Ovary (tissue), 7 donors: ENCODE measurements at regions not wholly inside any gene's neighbourhood (a gene's known extent, or its start where the extent isn't known, plus 50 kb on each side); places are given as distances from the start of the nearest gene placed in this dataset.

Experiments used
- DNase-seq, 5 donors: peaks; one replicate each; pipeline ENCODE4 v3.0.0-alpha.2; 2019 to 2020
- H3K27ac ChIP-seq, 2 donors: fragments of 200-600 bp; one replicate each; pipeline versions ENCODE4 v1.5.1 to v1.8.0; 2019 to 2022
- H3K27me3 ChIP-seq: fragments of 200-600 bp; one replicate; pipeline ENCODE4 v1.8.0; 2022
- H3K36me3 ChIP-seq: fragments of 200-600 bp; sonication (generic); one replicate; pipeline ENCODE4 v1.5.1; 2019
- H3K4me1 ChIP-seq: one replicate; pipeline ENCODE4 v1.8.1; 2013; ENCODE audit warnings: mild to moderate bottlenecking, moderate library complexity; ENCODE audit not compliant: insufficient read depth
- H3K4me3 ChIP-seq: fragments of 200-600 bp; sonication (generic); one replicate; pipeline ENCODE4 v1.5.1; 2017
- H3K9me3 ChIP-seq, 2 donors: fragments of 200-600 bp in 1 of 2; sonication (generic) in 1 of 2; one replicate each; pipeline versions ENCODE4 v1.5.1 to v1.8.1; 2013 to 2019; ENCODE audit warnings: mild to moderate bottlenecking in 1 of 2, moderate library complexity in 1 of 2
- EP300 ChIP-seq: sonication (generic); formaldehyde crosslinking; IDR thresholded peaks from one replicate; pipeline ENCODE4 v1.6.1; 2017; ENCODE audit warnings: antibody characterized with exemption
- POLR2A ChIP-seq: fragments of 450-650 bp; IDR thresholded peaks from one replicate; pipeline ENCODE4 v1.6.1; 2017; ENCODE audit warnings: antibody characterized with exemption, mild to moderate bottlenecking, moderate library complexity
- WGBS, 3 donors: extraction: QIAGEN DNeasy Blood & Tissue Kit in 1 of 3; methylation state at CpG; one replicate each; pipeline versions ENCODE4 v1.1.5 to v1.1.7; 2013 to 2017; 5-methylcytosine and 5-hydroxymethylcytosine counted together
- intact Hi-C, 4 donors: fragments of 100-400 bp; cut with DNase I; formaldehyde crosslinking; loops; one replicate each; pipeline versions ENCODE4 v1.11.0 to v1.15.1; 2022 to 2023
- TF ChIP-seq, protein P1 (sequence below), 3 donors: fragments of 450-650 bp in 2 of 3; fragments of 200-600 bp in 1 of 3; IDR thresholded peaks; one replicate each; pipeline versions ENCODE4 v1.5.1 to v1.8.0; 2016 to 2022; ENCODE audit warnings: antibody characterized with exemption in 3 of 3, mild to moderate bottlenecking in 1 of 3
- donor health status: DM: no; HTN: no; CAD: no; lungs with moderate emphysema.
- donor health status: DM: no; HTN: no; CAD: no.
- donor health status: Bipolar disorder and iron deficiency.
- donor health status: DM: no; HTN: no; CAD: no.
- donor health status: DM: yes; HTN: yes; CAD: no.

DNA sequence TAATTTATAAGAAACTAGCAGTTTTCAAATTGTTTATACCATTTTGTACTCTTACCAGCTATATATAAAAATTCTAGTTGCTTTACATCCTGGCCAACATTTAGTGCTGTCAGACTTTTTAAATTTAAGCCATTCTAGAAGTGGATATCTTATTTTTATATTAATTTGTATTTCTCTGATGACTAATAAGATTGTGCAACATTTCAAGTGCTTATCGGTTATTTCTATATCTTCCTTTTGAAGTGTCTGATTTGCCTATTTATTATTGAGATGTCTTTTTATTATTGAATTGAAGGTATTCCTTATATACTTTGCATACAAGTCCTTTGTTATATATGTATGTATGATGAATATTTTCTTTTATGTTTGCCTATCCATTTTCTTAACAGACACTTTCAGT is 324.0 kb downstream of the ELAVL2 start:
- 89 to 94% (median 92%) methylated on average over 1 of the region's 1 CpG for WGBS, 3 donors
- Histone ChIP-seq H3K36me3 (no peaks in the 10 kb centered on the region), H3K9me3 (no peaks in the 10 kb centered on the region), H3K27ac (no peak overlapping the region), H3K4me1 (no peaks in the 10 kb centered on the region), H3K27me3 (no peaks in the 10 kb centered on the region), H3K4me3 (no peak overlapping the region)
- no peak for DNase-seq
- intact Hi-C loops, result no loop called here
- no peak for TF ChIP-seq POLR2A

DNA sequence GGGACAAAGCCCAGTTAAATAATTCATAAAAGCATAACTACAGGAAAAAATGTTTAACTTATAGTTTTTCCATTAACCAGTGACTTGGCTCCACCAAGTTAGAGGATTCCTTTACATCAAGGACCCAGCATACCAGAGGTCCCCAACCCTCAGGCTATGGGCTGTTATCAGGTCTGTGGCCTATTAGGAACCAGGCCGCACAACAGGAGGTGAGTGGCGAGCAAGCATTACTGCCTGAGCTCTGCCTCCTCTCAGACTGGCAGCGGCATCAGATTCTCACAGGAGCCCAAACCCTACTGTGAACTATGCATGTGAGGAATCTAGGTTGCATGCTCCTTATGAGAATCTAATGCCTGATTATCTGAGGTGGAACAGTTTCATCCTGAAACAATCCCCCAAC is 303.1 kb downstream of the ELAVL2 start:
- Histone ChIP-seq H3K36me3 (no peaks in the 10 kb centered on the region), H3K9me3 (no peaks in the 10 kb centered on the region), H3K4me3 (no peak overlapping the region), H3K4me1 (no peaks in the 10 kb centered on the region), H3K27me3 (no peaks in the 10 kb centered on the region), H3K27ac (no peak overlapping the region)
- no peak for TF ChIP-seq POLR2A
- WGBS, 3 donors, result 92 to 98% (median 94%) methylated on average over 3 of the region's 3 CpGs
- intact Hi-C loops, result no loop called here
- no peak for DNase-seq

DNA sequence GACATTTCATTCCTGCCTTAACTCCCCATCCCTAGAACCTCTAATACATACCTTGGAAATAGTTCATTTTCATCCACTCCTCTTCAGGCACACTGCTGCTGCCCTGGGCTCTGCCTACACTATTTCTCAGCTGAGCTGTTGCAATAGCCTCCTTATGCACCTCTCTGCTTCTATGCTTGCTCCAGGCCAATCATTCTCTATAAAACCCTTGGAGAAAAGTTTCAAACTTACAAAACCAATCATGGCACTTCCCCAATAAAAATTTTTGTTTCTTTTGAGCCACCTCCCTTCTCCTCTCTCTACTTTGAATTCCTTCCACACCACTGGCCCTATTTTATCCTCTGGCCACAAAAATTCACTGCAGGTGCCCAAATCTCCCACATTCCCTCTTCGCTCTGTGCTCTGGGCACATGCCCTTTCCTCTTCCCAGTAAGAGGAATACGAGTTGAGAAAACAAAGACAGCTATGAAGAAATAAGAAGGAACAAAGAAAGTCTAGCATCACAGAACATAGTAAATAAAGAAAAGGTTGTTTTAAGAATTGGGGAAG is 301.4 kb downstream of the ELAVL2 start:
- Histone ChIP-seq H3K27ac (no peak overlapping the region), H3K36me3 (no peaks in the 10 kb centered on the region), H3K9me3 (no peaks in the 10 kb centered on the region), H3K4me1 (no peaks in the 10 kb centered on the region), H3K4me3 (no peak overlapping the region), H3K27me3 (no peaks in the 10 kb centered on the region)
- intact Hi-C loops, result no loop called here
- DNase-seq, result no peak
- 63 to 81% (median 76%) methylated on average over 2 of the region's 2 CpGs for WGBS, 3 donors
- TF ChIP-seq EP300, result no peak
- TF ChIP-seq, protein P1, sequence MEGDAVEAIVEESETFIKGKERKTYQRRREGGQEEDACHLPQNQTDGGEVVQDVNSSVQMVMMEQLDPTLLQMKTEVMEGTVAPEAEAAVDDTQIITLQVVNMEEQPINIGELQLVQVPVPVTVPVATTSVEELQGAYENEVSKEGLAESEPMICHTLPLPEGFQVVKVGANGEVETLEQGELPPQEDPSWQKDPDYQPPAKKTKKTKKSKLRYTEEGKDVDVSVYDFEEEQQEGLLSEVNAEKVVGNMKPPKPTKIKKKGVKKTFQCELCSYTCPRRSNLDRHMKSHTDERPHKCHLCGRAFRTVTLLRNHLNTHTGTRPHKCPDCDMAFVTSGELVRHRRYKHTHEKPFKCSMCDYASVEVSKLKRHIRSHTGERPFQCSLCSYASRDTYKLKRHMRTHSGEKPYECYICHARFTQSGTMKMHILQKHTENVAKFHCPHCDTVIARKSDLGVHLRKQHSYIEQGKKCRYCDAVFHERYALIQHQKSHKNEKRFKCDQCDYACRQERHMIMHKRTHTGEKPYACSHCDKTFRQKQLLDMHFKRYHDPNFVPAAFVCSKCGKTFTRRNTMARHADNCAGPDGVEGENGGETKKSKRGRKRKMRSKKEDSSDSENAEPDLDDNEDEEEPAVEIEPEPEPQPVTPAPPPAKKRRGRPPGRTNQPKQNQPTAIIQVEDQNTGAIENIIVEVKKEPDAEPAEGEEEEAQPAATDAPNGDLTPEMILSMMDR (IDR thresholded peaks at IDR 0.05), result no peak
- TF ChIP-seq POLR2A, result no peak

DNA sequence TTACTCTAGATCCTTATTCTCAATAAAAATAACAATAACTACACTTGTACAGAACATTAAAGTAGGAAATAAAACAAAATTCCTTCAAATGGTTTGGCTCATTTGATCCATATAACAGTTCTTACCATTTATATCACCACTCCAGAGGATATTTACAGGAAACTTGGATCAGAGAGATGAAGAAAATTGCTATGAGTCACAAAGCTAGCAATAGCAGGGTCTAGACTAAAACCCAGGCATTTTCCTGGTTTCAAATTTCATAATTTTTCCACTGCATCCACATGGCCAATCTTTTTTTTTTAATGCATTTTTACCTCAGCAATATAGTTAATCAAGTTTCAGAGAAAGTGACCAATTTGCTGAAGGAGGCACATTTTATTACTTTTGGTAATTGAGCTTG is 299.2 kb downstream of the ELAVL2 start:
- H3K4me3 ChIP-seq, result no peak overlapping the region
- no peak for DNase-seq
- TF ChIP-seq EP300 (no peak), POLR2A (no peak)
- TF ChIP-seq, protein P1 (IDR thresholded peaks at IDR 0.05), result no peak

DNA sequence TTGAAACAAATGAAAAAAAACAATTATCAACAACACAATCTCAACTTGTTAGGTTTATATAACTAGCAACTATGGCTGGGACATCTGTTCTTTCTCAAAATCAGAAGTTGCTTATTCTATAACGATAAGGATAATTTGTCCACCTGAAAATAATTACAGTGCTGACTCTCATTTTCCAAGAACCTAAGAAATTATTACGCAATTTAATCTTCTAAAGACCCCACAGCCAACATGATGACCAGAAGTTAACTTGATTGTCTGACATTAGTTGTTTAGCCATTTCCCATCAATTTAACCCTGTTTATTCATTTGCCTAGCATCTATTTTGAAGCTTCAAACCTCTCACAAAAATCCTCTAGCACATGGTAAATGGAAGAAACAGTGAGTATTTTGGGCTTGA is 293.8 kb downstream of the ELAVL2 start:
- no peak for TF ChIP-seq EP300
- TF ChIP-seq POLR2A, result no peak
- TF ChIP-seq, protein P1 (IDR thresholded peaks at IDR 0.05), result no peak
- no peak overlapping the region for H3K27ac ChIP-seq
- 68 to 73% (median 69%) methylated on average over 2 of the region's 2 CpGs for WGBS, 3 donors

More for the DNA sequence above, 299.2 kb downstream of the ELAVL2 start:
- Histone ChIP-seq H3K4me1 (no peaks in the 10 kb centered on the region), H3K27me3 (no peaks in the 10 kb centered on the region), H3K9me3 (no peaks in the 10 kb centered on the region), H3K36me3 (no peaks in the 10 kb centered on the region), H3K27ac (no peak overlapping the region)
- intact Hi-C loops, result no loop called here

More for the DNA sequence above, 293.8 kb downstream of the ELAVL2 start:
- Histone ChIP-seq H3K4me3 (no peak overlapping the region), H3K4me1 (no peaks in the 10 kb centered on the region), H3K27me3 (no peaks in the 10 kb centered on the region), H3K36me3 (no peaks in the 10 kb centered on the region), H3K9me3 (no peaks in the 10 kb centered on the region)
- intact Hi-C loops, result no loop called here
- no peak for DNase-seq
